ENCODE measurements at regions not wholly inside any gene's neighbourhood (a gene's known extent, or its start where the extent isn't known, plus 50 kb on each side); places are given as distances from the start of the nearest gene placed in this dataset.

GRCh38 chr20:11473983-11474382 lies 443.7 kb upstream of the BTBD3 start:
- TF ChIP-seq CTCF (conservative IDR thresholded peaks at IDR 0.05; ENCODE audit: low read length) = no peak
- no peak for TF ChIP-seq EZH2phosphoT487 (IDR thresholded peaks at IDR 0.05; ENCODE audit: borderline replicate concordance, low read depth, low read length)
